Right lobe of liver (tissue), 6 donors: ENCODE measurements at regions not wholly inside any gene's neighbourhood (a gene's known extent, or its start where the extent isn't known, plus 50 kb on each side); places are given as distances from the start of the nearest gene placed in this dataset.

ENCODE experiments used
- ATAC-seq, 4 donors: fragments of 200-7000 bp; cut with Tn5 transposase; one replicate each; pipeline ENCODE4 v1.9.1; 2020; ENCODE audit warnings: mild to moderate bottlenecking in 4 of 4, moderate library complexity in 4 of 4
- DNase-seq, 3 donors: peaks; one replicate each; pipeline ENCODE4 v3.0.0-alpha.2; 2020
- H3K27ac ChIP-seq, 3 donors: fragments of 200-600 bp; one replicate each; pipeline ENCODE4 v1.8.0; 2022
- H3K27me3 ChIP-seq, 2 donors: fragments of 200-600 bp; one replicate each; pipeline ENCODE4 v1.8.0; 2022
- H3K36me3 ChIP-seq, 4 donors: fragments of 200-600 bp; sonication (generic) in 1 of 4; one replicate each; pipeline versions ENCODE4 v1.5.1 to v1.8.0; 2017 to 2022; ENCODE audit warnings: control low read depth in 1 of 4
- H3K4me1 ChIP-seq, 4 donors: fragments of 200-600 bp; sonication (generic) in 1 of 4; one replicate each; pipeline versions ENCODE4 v1.5.1 to v1.8.0; 2017 to 2022; ENCODE audit warnings: control low read depth in 1 of 4
- H3K4me3 ChIP-seq, 3 donors: fragments of 200-600 bp; one replicate each; pipeline ENCODE4 v1.8.0; 2022
- H3K9me3 ChIP-seq, 4 donors: fragments of 200-600 bp; sonication (generic) in 1 of 4; one replicate each; pipeline versions ENCODE4 v1.5.1 to v1.8.0; 2017 to 2022; ENCODE audit warnings: control low read depth in 1 of 4
- CTCF ChIP-seq, 4 donors: fragments of 200-600 bp in 3 of 4; fragments of 450-650 bp in 1 of 4; IDR thresholded peaks; one replicate each; pipeline versions ENCODE4 v1.5.1 to v1.8.0; 2016 to 2022; ENCODE audit warnings: antibody characterized with exemption in 4 of 4, mild to moderate bottlenecking in 2 of 4
- POLR2A ChIP-seq: fragments of 450-650 bp; IDR thresholded peaks from one replicate; pipeline ENCODE4 v1.6.1; 2017; ENCODE audit warnings: antibody characterized with exemption, mild to moderate bottlenecking
- WGBS: methylation state at CpG from one replicate; pipeline ENCODE4 v1.1.6; 2018; ENCODE audit warnings: low coverage, low lambda C conversion rate; ENCODE audit not compliant: insufficient coverage; ENCODE audit errors: missing lambda C conversion rate; 5-methylcytosine and 5-hydroxymethylcytosine counted together
- intact Hi-C, 2 donors: fragments of 100-400 bp; cut with DNase I; formaldehyde crosslinking; loops; one replicate each; pipeline versions ENCODE4 v1.11.2 to v1.14.1; 2022
- donor health status: DM: no; HTN: yes; CAD: no.
- donor health status: DM: no; HTN: no; CAD: no.
- donor health status: DM: no; HTN: no; CAD: no.
- donor health status: DM: no; HTN: yes; CAD: no.
- donor health status: DM: no; HTN: yes; CAD: no.

- ATAC-seq: peak in 2 of 4 donors; percentile 5 to 83
These were observed 179.3 kb downstream of the UTP18 start for GRCh38 chr17:51439395-51440229.

GRCh38 chr17:51441431-51441830 is 181.1 kb downstream of the UTP18 start:
- intact Hi-C loops: no loop called here
- Histone ChIP-seq H3K9me3 (no peaks in the 10 kb centered on the region), H3K4me3 (no peak overlapping the region), H3K27ac (no peak overlapping the region), H3K27me3 (no peaks in the 10 kb centered on the region), H3K36me3 (no peaks in the 10 kb centered on the region), H3K4me1 (peaks cover 0 to 16% (median under 1%) of the 10 kb centered on the region in 4 donors)
- DNase-seq (no peak), ATAC-seq (no peak)
- no peak for TF ChIP-seq POLR2A
- TF ChIP-seq CTCF (IDR thresholded peaks at IDR 0.05): no peak
- WGBS: no CpG with 5 or more reads among the region's 1 CpG

More at GRCh38 chr17:51439395-51440229, 179.3 kb downstream of the UTP18 start:
- H3K36me3 ChIP-seq: no peaks in the 10 kb centered on the region
- peak in 2 of 3 donors; percentile 82 to 83 for DNase-seq
- intact Hi-C loops: no loop called here
- TF ChIP-seq CTCF (IDR thresholded peaks at IDR 0.05) (no peak), POLR2A (no peak)
- 31% methylated on average over 6 of the region's 8 CpGs for WGBS
- no peaks in the 10 kb centered on the region for H3K27me3 ChIP-seq
- H3K4me3 ChIP-seq: no peak overlapping the region
- peaks cover 0 to 25% (median 7%) of the 10 kb centered on the region in 4 donors for H3K4me1 ChIP-seq
- H3K9me3 ChIP-seq: no peaks in the 10 kb centered on the region
- H3K27ac ChIP-seq: no peak overlapping the region

GRCh38 chr17:51442088-51442865 is 181.9 kb downstream of the UTP18 start:
- Histone ChIP-seq H3K4me3 (no peak overlapping the region), H3K27me3 (no peaks in the 10 kb centered on the region), H3K36me3 (no peaks in the 10 kb centered on the region), H3K4me1 (peaks cover 0 to 13% (median 0%) of the 10 kb centered on the region in 4 donors), H3K9me3 (no peaks in the 10 kb centered on the region), H3K27ac (no peak overlapping the region)
- 82% methylated on average over 6 of the region's 6 CpGs for WGBS
- no peak for TF ChIP-seq POLR2A
- TF ChIP-seq CTCF (IDR thresholded peaks at IDR 0.05): no peak
- DNase-seq (no peak), ATAC-seq (no peak)
- intact Hi-C loops: no loop called here

- ATAC-seq: no peak
- no peak for DNase-seq
- Histone ChIP-seq H3K4me3 (no peak overlapping the region), H3K27ac (no peak overlapping the region), H3K27me3 (no peaks in the 10 kb centered on the region), H3K9me3 (no peaks in the 10 kb centered on the region), H3K4me1 (peaks cover 0 to 13% (median 0%) of the 10 kb centered on the region in 4 donors), H3K36me3 (no peaks in the 10 kb centered on the region)
- 40% methylated on average over 3 of the region's 3 CpGs for WGBS
- TF ChIP-seq CTCF (IDR thresholded peaks at IDR 0.05) (no peak), POLR2A (no peak)
- intact Hi-C loops: no loop called here
These were observed 183.3 kb downstream of the UTP18 start for GRCh38 chr17:51443646-51444045.
